ENCODE measurements at regions not wholly inside any gene's neighbourhood (a gene's known extent, or its start where the extent isn't known, plus 50 kb on each side); places are given as distances from the start of the nearest gene placed in this dataset.

GRCh38 chr6:156396068-156396771, 381.0 kb upstream of the ARID1B start:
- TF ChIP-seq GATA2 (IDR thresholded peaks at IDR 0.05; ENCODE audit: low read depth, low read length) (no peak), GATA3 (IDR thresholded peaks at IDR 0.05; ENCODE audit: low read depth, low read length) (no peak)
